Activated CD8-positive, alpha-beta memory T cell treated with anti-CD3 and anti-CD28 coated beads for 48 hours (primary cell): ENCODE measurements at regions not wholly inside any gene's neighbourhood (a gene's known extent, or its start where the extent isn't known, plus 50 kb on each side); places are given as distances from the start of the nearest gene placed in this dataset.

ENCODE experiments used
- DNase-seq, 3 experiments: peaks; one replicate each; pipeline ENCODE4 v3.0.0-alpha.2; 2020; ENCODE audit warnings: low read depth in 2 of 3, low spot score in 2 of 3

DNA sequence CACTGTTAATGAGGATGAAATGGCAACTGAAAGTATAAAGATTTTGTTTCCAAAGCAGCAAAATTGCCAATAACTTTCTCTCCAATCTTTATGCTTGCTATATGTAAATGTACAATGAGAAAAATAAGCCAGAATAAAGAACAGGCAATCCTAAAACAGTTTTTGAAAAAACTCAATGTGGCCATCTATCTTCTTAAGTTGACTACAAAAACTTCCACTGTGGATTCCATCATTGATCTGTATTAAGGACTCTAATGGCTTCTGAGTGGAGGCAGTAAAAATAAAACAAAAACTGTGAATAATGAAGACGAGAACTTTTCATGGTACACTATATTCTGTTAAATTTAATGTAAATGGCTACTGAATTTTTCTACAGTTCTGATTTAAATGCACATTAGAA lies 382.9 kb downstream of the TMEM232 start:
- no peak for DNase-seq

DNA sequence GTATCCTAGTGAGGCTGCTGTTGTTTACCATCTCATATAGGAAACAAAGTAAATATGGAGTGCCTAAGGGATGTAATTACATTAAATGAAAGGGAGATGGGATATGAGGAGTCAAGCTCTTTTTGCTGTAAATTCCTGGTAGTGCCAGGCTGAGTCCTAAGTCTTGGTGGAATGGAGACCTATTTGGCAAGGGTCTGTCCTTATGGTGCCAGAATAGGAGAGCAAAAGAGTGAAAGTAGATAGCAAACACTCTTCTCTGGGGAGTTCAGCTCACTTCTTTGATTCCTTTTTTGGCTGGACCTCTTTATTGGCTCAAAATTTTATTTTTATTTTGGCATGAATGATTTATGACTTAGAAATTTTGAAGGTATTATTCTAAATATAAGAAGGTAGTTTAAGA lies 380.8 kb downstream of the TMEM232 start:
- no peak for DNase-seq

DNA sequence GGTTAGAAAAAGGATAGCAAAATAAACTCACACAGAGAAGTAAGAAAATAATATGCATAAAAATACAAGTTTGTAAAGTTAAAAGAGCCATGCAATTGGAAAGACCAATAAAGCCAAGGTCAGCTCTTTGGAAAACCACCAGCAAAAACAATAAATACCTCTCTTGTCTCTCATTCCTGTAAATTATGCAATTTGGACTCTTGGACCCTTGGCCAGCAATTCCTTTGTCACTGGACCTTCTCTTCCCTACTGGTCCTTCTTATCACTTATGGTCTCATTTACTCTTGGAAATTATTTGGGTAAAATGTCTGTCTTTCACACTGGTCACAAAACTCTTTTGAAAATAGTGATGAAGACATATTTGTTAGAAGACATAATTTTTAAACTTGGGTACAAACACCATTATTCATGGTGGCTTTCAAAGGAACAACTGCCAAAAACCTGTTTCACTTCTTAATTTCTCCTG lies 379.5 kb downstream of the TMEM232 start:
- DNase-seq: no peak

DNA sequence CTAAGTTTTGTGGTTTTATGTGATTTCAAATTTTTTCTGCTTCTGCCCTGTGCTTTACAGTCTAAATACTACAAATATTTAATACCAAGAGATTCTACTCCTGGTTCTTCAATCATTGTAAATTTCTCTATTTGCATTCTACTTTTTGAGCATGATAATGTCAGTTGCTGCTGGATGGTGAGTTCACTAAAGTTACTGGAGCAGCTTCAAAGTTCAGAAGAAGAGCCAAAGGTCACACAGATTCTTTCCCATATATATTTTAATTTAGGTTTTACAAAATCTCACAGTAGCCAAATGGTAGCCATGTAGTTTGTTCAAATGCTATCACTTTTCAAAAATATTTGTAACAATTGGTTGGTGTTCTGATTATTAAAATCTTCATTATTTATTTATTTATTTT lies 378.7 kb downstream of the TMEM232 start:
- DNase-seq: no peak

DNA sequence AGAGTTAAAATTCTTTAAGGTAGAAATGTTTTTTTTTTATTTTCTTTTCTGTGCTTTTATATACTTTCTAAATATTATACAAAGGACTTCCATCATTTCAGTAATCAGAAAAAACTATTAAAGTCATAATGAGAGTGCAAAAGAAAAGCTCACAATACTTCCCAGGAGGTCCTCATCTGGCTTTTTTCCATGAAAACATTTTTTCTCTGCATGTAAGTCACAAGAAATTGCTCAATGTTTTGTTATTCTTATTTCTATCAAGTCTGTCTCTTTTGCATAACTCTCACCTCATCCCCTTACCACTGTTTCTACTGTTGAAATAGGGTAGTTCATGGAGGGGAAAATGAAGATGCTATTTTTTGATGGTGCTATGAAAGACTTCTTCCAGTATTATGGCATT lies 375.0 kb downstream of the TMEM232 start:
- no peak for DNase-seq

DNA sequence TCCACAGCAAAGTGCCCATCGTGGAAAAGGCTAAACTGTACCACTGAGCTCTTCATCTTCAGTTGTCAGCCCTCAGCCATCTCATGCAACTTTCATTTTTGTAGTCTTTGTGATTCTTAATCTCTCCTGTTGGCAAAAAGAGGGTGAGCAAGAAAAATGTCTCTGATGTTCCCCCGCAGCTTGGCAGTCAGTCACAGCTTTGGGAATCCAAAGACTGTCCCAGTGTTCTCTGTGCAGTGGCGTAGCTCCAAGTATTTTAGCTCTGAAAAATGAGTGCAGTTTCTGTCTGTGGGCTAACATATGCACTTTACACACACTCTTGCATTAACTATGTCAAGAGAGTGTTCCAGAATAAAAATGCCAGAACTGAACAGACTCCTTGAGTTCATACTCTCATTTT lies 372.2 kb downstream of the TMEM232 start:
- no peak for DNase-seq

DNA sequence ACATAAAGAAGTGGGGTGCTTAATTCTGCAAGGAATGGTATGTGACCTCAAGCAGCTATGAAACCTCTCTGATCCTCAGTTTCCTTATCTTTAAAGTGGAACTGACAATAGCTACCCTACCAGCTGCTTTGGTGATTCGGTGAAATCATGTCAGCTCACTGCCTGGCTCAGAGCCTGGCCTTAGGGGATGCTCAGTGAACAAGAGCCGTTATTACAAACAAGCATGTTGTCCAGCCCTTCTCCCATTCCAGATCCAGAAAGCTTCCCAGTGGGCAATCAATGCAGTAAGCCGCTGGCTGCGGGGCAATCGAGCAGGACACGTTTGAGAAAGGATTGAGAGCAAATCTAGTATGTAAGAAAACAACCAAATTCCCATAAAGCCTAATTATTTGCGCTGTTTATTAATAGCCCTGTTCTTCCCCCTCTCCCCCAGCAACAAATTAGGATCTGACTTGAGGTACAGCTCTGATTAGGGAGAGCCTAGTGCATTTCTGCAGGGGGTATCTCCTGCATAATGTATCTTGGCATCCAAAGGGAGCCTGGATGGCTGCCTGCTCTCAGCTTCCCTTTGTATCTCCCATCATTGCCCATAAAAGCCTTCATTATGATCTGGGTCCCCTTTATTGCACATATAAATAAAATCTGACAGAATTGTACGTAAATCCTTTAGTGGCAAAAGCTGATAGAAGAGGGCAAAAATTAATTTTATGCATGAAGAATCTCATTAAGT lies 371.4 kb downstream of the TMEM232 start:
- no peak for DNase-seq

DNA sequence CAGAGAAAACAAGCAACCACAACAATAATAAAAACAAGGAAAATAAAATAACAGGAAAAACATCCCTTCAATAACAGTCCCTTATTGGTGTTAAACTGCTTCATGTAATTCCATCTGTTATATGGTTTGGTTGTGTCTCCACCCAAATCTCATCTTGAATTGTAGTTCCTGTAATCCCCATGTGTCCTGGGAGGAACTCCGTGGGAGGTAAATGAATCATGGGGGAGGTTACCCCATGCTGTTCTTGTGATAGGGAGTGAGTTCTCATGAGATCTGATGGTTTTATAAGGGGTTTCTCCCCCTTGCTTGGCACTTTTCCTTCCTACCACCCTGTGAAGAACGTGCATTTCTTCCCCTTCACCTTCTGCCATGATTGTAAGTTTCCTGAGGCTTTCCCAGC lies 369.8 kb downstream of the TMEM232 start:
- no peak for DNase-seq

DNA sequence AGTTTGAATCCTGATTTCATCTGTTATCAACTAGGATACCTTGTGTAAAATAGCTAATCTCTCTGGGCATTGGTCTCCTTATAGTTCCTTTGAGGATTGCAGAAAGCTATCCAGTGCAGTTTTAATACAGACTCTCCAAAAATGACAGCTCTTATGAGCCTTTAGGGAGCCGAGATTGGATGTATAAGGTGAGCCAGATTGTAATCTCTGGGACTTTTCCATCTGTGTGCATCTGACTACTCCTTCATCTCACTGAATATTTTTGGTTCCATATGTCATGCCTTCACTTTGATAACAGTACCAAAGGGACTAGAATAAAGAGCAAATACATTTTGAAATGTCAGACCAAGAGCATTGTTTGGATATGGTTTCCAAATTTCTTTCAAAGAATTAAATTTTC lies 367.2 kb downstream of the TMEM232 start:
- DNase-seq: no peak

DNA sequence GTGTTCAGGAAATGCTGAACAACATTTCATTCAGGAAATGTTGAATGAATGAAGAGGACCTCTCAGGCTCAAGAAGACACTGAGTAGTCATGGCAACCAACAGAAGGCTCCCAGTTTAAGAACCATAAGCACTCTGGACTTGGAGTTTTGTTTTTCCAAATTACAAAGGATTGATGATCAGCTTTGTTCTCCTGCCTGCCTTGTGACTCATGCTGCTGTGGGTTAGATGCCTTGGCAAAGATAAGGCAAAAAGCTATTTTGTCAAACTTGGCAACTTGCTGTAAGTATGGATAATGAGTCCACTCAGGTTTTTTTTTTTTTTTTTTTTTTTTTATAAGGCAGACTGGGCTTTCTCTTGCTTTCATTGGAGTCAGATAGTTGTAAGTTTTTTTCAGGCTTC lies 365.0 kb downstream of the TMEM232 start:
- DNase-seq: no peak

DNA sequence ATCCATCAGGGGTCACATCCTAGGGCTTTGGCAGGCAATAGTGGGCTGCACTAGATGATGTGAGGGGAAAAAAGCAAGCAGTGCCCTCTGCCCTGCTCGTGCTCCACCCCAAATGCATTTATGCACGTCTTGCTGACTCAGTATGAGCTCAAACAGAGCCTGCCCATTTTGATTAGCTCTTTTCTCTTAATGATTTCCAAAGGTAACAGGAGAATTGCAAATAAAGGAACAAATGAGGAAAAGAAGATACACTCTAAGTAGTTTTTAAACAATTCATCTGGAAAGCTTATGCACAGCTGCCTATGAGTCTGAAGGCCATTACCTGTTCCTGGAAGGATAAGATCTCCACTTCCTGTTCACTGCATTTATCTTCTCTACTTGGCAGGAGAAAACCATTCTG lies 364.2 kb downstream of the TMEM232 start:
- DNase-seq: no peak

DNA sequence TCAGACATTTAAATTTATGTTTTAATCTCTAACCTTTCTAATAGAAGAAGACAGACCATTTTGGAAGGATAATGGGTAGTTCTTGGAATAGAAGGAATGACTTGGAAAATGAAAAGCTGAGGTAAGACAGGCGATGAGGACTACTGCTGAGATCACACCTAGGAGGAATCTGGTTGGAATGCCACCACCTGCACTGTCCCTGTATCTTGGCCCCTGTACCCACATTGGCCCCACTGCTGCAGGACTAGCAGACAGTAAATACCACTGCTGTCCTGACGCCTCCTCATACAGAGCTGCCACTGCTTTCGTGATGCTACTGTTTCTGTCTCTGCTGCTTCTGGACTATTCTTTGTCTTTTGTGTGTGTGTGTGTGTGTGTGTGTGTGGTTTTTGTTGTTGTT lies 359.8 kb downstream of the TMEM232 start:
- DNase-seq: no peak
